ENCODE measurements at regions not wholly inside any gene's neighbourhood (a gene's known extent, or its start where the extent isn't known, plus 50 kb on each side); places are given as distances from the start of the nearest gene placed in this dataset.
A peak's percentile ranks its signal among the peaks of the same experiment; 100 is the strongest.

DNA sequence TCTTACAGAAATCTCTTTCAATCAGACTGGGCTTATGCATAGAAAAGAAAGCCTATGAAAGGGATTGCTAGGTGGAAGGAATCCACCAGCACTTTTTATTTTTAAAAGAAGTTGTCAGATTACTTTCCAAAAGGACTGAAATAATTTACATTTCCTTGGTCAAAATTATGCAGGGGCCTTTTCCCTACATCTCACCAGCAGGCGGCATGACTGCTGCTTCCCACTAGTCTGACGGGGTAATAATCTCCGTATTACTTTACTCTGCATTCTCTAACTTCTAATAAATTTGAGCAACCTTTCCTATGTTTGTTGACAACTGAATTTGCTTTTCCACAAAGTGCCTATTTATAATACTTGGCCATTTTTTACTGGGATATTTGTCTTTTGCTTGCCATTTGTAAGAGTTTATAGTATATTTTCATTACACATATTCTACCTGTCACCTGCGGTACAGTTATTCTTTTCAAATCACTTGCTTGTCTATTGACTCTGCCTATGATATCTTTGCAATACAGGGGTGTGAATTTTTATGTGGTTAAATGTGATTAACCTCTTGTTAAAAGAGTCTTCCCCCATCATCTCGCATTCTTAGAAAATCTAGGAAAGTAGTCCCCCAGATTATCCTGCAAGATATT lies 51.9 kb upstream of the USP47 start:
- no peak for DNase-seq (ENCODE audit: low spot score)

GRCh38 chr11:11788063-11788710 lies 53.6 kb upstream of the USP47 start:
- no peak for DNase-seq (ENCODE audit: low spot score)

DNA sequence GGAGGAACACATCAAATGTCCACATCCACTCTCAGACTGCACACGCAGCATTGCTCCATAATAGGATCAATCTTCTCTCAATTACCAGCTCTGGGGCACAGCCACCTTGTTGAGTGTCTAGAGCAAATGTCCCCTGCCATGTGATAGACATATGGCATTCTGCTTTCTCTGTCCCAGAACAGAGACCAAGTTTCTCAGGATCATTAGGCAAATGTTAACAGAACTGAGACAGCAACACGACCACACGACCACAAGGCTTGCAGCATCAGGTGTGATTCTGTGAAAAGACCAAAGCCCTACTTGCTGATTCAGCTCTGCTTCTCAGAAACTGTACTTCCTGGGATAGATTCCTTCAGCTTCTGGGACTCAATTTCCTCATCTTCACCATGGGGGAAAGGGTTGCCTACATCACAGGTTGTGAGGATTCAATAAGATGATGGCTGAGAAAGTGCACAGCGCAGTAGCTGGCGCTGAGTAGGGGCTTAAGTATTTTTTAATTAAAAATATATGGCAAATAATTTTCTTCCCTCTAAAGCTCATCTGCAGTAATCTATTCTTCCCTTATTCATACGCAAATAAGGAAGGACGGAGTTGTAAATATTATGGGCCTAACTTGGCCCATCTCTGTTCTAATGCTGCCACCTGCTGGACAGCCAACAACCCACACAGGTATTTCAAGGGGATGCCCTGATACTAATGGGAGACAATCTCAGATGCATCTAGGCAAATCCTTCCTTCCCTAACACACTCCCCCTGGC lies 54.3 kb upstream of the USP47 start:
- peak; percentile 78 for DNase-seq (ENCODE audit: low spot score)

DNA sequence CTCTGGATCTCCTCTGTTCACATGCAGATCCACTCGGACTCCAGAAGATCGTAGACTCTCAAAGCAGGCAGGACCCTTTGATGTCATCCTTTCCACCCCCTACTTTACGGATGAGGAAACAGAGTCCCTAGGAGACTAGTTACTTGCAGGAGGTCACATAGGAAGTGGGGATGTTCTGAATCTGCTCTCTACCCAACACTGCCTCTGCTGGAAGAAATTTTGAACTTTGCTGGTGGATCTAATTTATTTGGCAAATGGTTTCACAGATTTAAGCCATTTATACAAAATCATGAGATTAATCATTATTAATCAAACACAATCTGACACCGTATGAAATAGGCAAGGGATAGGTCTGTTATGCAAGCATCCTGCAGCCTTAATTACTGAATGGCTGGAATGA lies 55.0 kb upstream of the USP47 start:
- DNase-seq (ENCODE audit: low spot score), result peak; percentile 19

- DNase-seq (ENCODE audit: low spot score), result no peak
Observed at GRCh38 chr11:11786234-11786633, 55.5 kb upstream of the USP47 start.

DNA sequence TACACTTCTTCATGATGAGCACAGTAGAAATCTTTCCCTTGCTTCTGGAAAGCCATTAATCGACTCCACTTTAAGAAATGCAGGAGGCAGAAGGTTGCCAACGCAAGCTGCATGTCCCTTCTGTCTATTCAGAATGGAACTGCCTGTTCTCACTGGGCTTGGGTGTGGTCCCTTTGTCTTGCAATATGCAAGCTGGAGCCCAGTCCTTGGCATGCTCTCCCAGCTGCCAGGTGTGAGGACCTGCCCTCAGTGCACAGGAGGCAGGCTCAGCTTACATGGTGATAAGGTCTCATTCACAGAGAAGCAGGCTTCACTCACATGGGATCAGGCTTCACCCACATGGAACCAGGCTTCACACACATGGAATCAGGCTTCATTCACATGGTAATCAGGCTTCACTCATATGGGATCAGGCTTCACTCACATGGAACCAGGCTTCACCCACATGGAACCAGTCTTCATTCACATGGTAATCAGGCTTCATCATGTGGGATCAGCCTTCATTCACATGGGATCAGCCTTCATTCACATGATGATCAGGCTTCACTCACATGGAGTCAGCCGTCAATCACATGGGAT lies 59.2 kb upstream of the USP47 start:
- no peak for DNase-seq (ENCODE audit: low spot score)

- no peak for DNase-seq (ENCODE audit: low spot score)
Observed at GRCh38 chr11:11780858-11781257, 60.9 kb upstream of the USP47 start.

GRCh38 chr11:11779975-11780374 lies 61.8 kb upstream of the USP47 start:
- DNase-seq (ENCODE audit: low spot score), result no peak

- DNase-seq (ENCODE audit: low spot score), result no peak
Observed at GRCh38 chr11:11777897-11778296, 63.9 kb upstream of the USP47 start.

- DNase-seq (ENCODE audit: low spot score), result no peak
Observed at GRCh38 chr11:11776714-11777113, 65.1 kb upstream of the USP47 start.

- no peak for DNase-seq (ENCODE audit: low spot score)
Observed at GRCh38 chr11:11774928-11775327, 66.8 kb upstream of the USP47 start.

GRCh38 chr11:11772865-11773515 lies 68.8 kb upstream of the USP47 start:
- DNase-seq (ENCODE audit: low spot score), result no peak

- no peak for DNase-seq (ENCODE audit: low spot score)
Observed at GRCh38 chr11:11770921-11771486, 70.8 kb upstream of the USP47 start.

DNA sequence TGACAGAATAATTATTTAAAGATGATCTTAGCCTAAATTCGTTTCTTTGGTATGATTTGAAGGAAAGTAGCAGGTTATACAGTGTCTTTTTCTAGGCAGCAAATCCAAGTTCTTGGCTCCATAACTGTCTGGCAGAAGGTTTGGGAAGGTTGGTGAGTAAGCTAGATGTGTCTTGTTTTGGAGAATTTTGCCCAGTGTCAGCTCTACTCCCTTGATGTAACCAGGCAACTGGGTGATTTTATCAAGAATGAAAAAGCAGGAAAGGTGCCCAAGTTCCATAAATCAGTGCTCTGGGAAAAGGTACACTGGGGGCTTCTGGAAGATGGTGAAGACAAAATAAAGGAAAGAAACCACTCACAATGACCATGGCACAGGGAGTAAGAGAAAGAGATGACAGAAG lies 71.5 kb upstream of the USP47 start:
- DNase-seq (ENCODE audit: low spot score), result no peak

DNA sequence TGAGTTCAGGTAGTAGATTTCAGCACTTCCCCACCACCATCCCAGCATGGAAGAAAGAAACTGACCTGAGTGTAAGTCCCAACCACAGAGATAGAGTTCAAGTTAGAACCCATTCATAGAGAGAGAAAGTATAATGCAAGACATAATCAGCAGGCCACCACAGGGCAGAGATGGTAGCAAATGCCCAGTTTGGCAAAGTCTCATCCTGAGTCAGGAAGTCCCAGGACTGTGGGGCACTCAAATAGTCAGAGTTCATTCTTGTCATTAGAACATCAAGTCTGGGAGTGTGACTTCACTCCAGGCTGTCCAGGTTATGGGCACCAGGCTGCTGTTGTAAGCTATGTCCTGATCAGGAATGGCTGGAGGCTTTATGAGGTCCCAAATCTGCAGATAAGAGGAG lies 72.0 kb upstream of the USP47 start:
- no peak for DNase-seq (ENCODE audit: low spot score)

DNA sequence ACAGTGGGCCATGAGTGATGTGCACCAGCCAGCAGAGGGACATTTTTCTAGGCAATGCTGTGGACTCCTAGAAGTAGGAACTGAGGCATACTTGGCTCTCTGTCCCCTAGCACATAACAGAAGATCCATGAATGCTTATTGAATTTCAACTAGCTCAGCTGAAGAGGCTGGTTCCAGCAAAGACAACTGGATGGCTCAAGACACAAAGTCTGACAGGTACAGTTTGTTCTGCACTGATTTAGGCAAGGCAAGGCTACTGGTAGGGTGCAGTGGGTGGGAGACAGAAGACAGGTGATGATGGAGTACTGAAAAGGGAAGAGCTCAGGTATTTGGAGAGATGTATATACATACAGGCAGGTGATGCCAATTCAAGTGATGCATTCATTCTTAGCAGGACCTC lies 72.4 kb upstream of the USP47 start:
- DNase-seq (ENCODE audit: low spot score), result no peak

DNA sequence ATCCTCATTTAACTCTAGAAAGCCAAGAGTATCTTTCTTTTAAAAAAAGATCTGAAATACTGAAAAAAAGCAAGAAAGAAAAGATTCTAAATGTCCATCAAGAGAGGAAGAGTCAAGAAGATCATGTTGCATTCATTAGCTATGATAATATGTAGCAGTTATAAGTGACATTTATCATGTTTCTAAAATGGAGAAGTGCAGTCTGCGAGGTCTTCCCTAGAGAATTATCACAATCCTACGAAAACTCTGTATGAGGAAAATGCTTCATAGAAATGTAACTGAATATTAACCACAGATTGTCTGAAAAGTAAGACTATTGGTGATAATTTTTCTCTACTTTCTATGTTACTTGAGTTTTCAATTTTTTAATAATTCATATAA lies 77.4 kb upstream of the USP47 start:
- no peak for DNase-seq (ENCODE audit: low spot score)

DNA sequence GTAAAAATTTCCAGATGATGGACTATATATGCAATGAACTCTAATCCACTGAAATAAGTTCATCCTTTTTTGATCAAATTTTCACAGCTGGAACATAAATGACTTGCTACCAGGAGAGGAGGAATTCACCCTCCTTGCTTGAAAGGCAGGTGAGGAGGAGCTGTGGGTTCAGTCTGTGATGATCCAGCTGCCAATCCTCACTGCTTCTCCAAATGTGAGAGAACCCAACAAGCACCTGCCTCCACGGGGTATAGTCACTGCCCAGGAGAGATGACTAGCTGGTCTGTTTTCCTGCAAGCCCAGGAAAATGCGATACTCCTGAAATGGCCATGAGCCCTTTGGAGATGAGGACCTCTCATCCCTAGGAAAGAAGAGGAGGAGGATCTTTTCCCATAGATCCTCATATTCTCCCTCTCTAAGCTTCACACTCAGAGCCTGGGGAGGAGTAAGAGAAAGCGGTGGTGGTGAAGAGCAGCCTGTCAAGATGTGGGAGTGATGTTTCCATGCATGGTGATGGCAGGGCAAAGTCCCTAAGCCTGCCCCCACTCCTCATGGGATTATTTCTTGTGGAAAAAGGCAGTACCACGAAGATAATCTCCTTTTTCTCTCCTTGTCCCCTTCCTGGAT lies 77.9 kb upstream of the USP47 start:
- DNase-seq (ENCODE audit: low spot score), result no peak

DNA sequence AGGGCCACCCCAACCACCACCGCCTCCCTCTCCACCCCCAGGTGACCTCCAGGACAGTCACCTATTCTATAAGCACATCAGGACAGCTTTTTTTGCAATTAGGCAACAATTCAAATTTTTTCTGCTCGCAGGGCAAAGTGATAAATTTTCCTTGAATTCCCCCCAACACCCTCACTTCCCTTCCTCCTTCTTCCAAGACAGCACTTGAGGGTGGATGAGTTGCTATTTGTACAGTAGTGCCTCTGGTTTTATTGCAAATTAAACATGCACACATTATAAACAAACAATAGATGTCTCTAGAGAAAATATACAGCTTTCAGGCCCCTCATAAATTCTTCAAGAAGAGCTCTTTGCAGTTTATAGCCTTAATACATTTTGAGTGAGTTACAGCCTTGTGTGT lies 80.9 kb upstream of the USP47 start:
- DNase-seq (ENCODE audit: low spot score), result no peak

GRCh38 chr11:11758603-11759196 lies 83.1 kb upstream of the USP47 start:
- DNase-seq (ENCODE audit: low spot score), result no peak

DNA sequence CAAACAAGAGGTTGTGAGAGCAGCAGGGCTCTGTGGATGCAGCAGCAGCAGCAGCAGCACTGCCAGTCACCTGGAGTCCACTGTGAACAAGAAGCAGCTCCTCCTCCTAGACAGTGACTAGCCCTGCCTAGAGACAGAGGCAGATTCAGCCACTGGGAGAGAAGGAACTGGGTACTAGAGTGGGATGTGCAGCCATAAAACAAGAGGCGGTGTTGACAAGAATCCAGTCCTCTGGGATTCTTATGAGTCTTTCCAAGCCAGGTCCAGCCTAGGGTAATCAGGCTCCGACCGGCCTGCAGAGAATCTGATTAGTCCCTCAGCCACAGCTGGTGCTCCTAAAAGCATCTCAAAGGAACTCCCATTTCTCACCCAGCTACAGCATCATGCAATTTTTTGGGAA lies 83.9 kb upstream of the USP47 start:
- peak; percentile 92 for DNase-seq (ENCODE audit: low spot score)
